Activated T-helper 1 cell treated with anti-CD3 and anti-CD28 coated beads, Interleukin-2, amount 50 U/mL, for 16 hours (primary cell): ENCODE measurements at regions not wholly inside any gene's neighbourhood (a gene's known extent, or its start where the extent isn't known, plus 50 kb on each side); places are given as distances from the start of the nearest gene placed in this dataset.
"Not testable (repeated sequence)": the region's sequence is repeated elsewhere in the genome, so short reads cannot be mapped to it uniquely, and the experiment has no call there.

ENCODE experiments used
- DNase-seq, 2 donors: peaks; one replicate each; pipeline ENCODE4 v3.0.0-alpha.2; 2020; ENCODE audit warnings: low read depth in 1 of 2, low spot score in 1 of 2

- DNase-seq = no peak
Observed at GRCh38 chr10:62699148-62699547, 105.4 kb upstream of the ADO start.

- not testable (repeated sequence) for DNase-seq
Observed at GRCh38 chr10:62704121-62704520, 100.4 kb upstream of the ADO start.

- no peak for DNase-seq
Observed at GRCh38 chr10:62705789-62706188, 98.7 kb upstream of the ADO start.

GRCh38 chr10:62707810-62708209 lies 96.7 kb upstream of the ADO start:
- DNase-seq = no peak

GRCh38 chr10:62708569-62708968 lies 96.0 kb upstream of the ADO start:
- no peak for DNase-seq

- no peak for DNase-seq
Observed at GRCh38 chr10:62709200-62709599, 95.3 kb upstream of the ADO start.

- DNase-seq = no peak
Observed at GRCh38 chr10:62710182-62710581, 94.3 kb upstream of the ADO start.

GRCh38 chr10:62715383-62715782 lies 89.1 kb upstream of the ADO start:
- DNase-seq = no peak

- no peak for DNase-seq
Observed at GRCh38 chr10:62718585-62718984, 85.9 kb upstream of the ADO start.

GRCh38 chr10:62719061-62719460 lies 85.5 kb upstream of the ADO start:
- no peak for DNase-seq

- DNase-seq = no peak
Observed at GRCh38 chr10:62721687-62722086, 82.8 kb upstream of the ADO start.

- DNase-seq = no peak
Observed at GRCh38 chr10:62723375-62723774, 81.1 kb upstream of the ADO start.

- DNase-seq = no peak
Observed at GRCh38 chr10:62724465-62724864, 80.1 kb upstream of the ADO start.

- peak in 1 of 2 donors; percentile 43 for DNase-seq
Observed at GRCh38 chr10:62726142-62726541, 78.4 kb upstream of the ADO start.

GRCh38 chr10:62726638-62727037 lies 77.9 kb upstream of the ADO start:
- no peak for DNase-seq

- no peak for DNase-seq
Observed at GRCh38 chr10:62727934-62728333, 76.6 kb upstream of the ADO start.

GRCh38 chr10:62728479-62728878 lies 76.0 kb upstream of the ADO start:
- no peak for DNase-seq

GRCh38 chr10:62732841-62733653 lies 71.5 kb upstream of the ADO start:
- peak in 1 of 2 donors; percentile 49 for DNase-seq

GRCh38 chr10:62733654-62734293 lies 70.7 kb upstream of the ADO start:
- no peak for DNase-seq

- no peak for DNase-seq
Observed at GRCh38 chr10:62734781-62735463, 69.6 kb upstream of the ADO start.

GRCh38 chr10:62735464-62736167 lies 68.9 kb upstream of the ADO start:
- DNase-seq = no peak

GRCh38 chr10:62736168-62736546 lies 68.4 kb upstream of the ADO start:
- no peak for DNase-seq
